ENCODE measurements at regions not wholly inside any gene's neighbourhood (a gene's known extent, or its start where the extent isn't known, plus 50 kb on each side); places are given as distances from the start of the nearest gene placed in this dataset.

GRCh38 chr15:46061002-46061401, 426.2 kb downstream of the SQOR start:
- TF ChIP-seq CTCF (IDR thresholded peaks at IDR 0.05), result no peak
- TF ChIP-seq POLR2A (IDR thresholded peaks at IDR 0.05), result no peak

All from uterus (tissue), 2 donors.